MG63 (cell line): ENCODE measurements at regions not wholly inside any gene's neighbourhood (a gene's known extent, or its start where the extent isn't known, plus 50 kb on each side); places are given as distances from the start of the nearest gene placed in this dataset.
"Not testable (repeated sequence)": the region's sequence is repeated elsewhere in the genome, so short reads cannot be mapped to it uniquely, and the experiment has no call there.

ENCODE experiments used
- DNase-seq: peaks from one replicate; pipeline ENCODE4 v3.0.0-alpha.2; 2020
- H3K27me3 ChIP-seq: fragments of 250-450 bp; sonication (Bioruptor Pico); 2 replicates; pipeline ENCODE4 v1.5.1; 2020; ENCODE audit warnings: mild to moderate bottlenecking, moderate library complexity
- H3K36me3 ChIP-seq: fragments of 250-450 bp; sonication (Bioruptor Pico); 2 replicates; pipeline ENCODE4 v1.5.1; 2020; ENCODE audit warnings: mild to moderate bottlenecking, moderate library complexity
- H3K4me3 ChIP-seq: fragments of 250-450 bp; sonication (Bioruptor Pico); 2 replicates; pipeline ENCODE4 v1.5.1; 2020; ENCODE audit warnings: mild to moderate bottlenecking, moderate library complexity
- H3K9me3 ChIP-seq: fragments of 250-450 bp; sonication (Bioruptor Pico); 2 replicates; pipeline ENCODE4 v1.5.1; 2020; ENCODE audit warnings: mild to moderate bottlenecking, moderate library complexity

DNA sequence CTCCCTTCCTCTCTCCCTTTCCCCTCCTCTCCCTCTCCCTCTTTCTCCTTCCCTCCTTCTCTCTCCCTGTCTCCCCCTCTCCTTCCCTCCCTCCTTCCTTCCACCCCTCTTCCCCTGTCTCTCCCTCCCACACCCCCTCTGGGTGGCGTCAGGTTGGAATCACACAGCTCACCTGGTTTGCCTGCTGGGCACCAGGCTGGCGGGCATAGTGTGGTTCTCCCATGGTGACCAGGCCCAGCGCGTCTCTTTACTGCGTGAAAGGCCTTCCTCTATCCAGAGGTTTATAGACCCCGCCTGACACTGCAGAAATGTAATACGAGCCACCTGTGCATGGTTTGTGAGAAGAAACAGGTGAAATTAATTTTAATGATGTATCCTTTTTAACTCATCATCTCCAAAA is 76.2 kb downstream of the MRPL36 start:
- DNase-seq = no peak

DNA sequence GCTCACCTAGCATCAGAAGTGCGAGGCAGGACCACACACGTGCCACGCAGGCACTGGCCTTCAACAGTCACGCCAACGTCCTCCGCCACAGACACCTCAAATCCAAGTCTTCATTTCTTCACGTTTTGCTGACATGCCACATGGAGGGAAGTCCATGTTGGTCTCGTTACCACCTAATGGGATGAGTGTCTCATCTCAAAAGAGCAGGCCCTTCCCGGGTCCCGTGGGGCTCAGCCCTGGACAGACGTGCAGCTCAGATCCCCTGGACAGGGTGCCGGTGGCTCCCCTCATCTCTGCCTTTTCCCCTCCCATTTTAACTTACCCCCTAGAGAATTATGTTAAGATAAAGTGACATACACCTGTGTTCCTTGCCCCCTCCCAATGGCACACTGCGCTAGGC is 76.8 kb downstream of the MRPL36 start:
- H3K9me3 ChIP-seq = peaks cover 29% of the 10 kb centered on the region
- no peaks in the 10 kb centered on the region; the same call in 1 of the 2 replicates for H3K27me3 ChIP-seq
- no peak overlapping the region for H3K4me3 ChIP-seq
- H3K36me3 ChIP-seq = no peaks in the 10 kb centered on the region
- no peak for DNase-seq

More for the DNA sequence above, 76.2 kb downstream of the MRPL36 start:
- peaks cover 23% of the 10 kb centered on the region for H3K9me3 ChIP-seq
- H3K27me3 ChIP-seq = peaks cover 4% of the 10 kb centered on the region; the same call in 1 of the 2 replicates
- no peaks in the 10 kb centered on the region for H3K36me3 ChIP-seq
- H3K4me3 ChIP-seq = no peak overlapping the region

DNA sequence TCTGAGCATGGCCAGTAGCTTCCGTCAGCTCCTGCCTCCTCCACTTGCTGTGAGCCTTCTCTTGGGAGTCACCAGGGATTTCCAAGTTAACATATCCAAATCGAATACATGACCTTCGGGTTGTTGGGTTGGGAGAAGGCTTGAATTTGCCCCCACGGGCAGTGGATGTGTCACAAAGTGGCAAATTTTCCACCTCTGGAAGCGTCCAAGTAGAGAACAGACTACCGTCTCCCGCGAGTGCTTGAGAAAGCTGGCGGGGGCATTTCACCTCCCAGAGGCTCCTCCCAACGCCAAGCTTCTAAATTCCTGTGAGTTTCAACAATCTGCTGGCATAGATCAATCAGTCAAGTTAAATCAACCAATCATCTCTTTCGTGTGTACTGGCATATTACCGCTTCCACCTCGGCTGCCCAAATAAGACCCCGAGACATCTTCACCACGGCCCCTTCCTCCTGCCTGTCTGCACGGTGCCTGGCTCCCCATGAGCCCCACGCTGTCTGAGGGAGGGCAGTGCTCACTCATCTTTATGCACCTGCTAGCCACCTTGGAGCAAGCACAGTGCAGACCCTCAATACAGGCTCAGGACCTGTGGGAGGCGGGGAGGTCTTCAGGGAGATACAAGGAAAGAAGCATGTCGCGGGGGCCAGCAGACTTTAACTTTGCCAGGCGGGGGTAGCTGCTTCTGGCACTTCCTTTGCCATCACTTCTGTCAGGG is 79.1 kb downstream of the MRPL36 start:
- Histone ChIP-seq H3K4me3 (no peak overlapping the region), H3K9me3 (peaks cover 36% of the 10 kb centered on the region), H3K36me3 (no peaks in the 10 kb centered on the region), H3K27me3 (no peaks in the 10 kb centered on the region; the same call in 1 of the 2 replicates)
- no peak for DNase-seq

DNA sequence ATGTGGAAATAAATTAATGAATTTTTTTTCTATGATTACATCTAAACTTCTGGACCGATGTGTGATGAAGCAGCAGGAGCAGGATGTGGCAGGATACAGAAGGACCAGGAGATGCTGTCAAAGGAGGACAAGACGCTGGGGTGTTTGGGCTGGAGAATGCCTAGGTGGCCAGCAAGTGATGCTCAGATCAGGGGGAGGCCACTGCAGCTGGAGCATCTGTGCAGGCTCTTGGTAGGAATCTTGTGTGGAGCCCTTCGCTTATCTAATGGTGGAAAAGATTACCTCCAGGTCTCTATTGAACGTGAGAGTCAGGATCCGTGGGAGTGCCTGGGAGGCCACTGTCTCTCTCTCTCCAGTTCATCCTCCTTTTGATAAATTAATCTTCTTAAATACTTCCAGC is 79.8 kb downstream of the MRPL36 start:
- Histone ChIP-seq H3K4me3 (no peak overlapping the region), H3K9me3 (peaks cover 36% of the 10 kb centered on the region), H3K36me3 (no peaks in the 10 kb centered on the region), H3K27me3 (no peaks in the 10 kb centered on the region)
- DNase-seq = no peak

DNA sequence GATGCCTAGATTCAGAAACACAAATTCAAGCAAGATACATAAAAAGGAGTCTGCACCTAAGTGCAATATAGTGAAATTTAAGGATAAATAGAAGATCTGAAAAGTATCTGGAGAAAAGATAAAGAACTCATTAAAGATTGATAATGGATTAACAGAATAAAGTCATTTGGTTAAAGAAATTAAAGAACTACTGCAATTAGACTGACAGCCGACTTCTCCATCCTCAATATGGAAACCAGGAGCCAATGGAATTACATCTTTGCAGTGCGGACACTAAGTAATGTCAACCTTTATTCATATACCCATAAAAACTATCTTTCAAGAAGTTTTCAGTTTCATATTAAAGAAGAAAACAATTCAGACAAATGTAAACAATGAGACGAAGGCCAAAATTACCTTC is 81.0 kb downstream of the MRPL36 start:
- no peaks in the 10 kb centered on the region for H3K36me3 ChIP-seq
- no peak overlapping the region for H3K4me3 ChIP-seq
- no peak for DNase-seq
- H3K27me3 ChIP-seq = no peaks in the 10 kb centered on the region
- peaks cover 36% of the 10 kb centered on the region for H3K9me3 ChIP-seq

DNA sequence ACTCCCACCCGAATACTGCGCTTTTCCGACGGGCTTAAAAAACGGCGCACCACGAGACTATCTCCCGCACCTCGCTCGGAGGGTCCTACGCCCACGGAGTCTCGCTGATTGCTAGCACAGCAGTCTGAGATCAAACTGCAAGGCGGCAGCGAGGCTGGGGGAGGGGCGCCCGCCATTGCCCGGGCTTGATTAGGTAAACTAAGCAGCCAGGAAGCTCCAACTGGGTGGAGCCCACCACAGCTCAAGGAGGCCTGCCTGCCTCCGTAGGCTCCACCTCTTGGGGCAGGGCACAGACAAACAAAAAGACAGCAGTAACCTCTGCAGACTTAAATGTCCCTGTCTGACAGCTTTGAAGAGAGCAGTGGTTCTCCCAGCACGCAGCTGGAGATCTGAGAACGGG is 89.5 kb downstream of the MRPL36 start:
- H3K27me3 ChIP-seq, H3K36me3 ChIP-seq, H3K9me3 ChIP-seq, DNase-seq, H3K4me3 ChIP-seq: not testable (repeated sequence)

DNA sequence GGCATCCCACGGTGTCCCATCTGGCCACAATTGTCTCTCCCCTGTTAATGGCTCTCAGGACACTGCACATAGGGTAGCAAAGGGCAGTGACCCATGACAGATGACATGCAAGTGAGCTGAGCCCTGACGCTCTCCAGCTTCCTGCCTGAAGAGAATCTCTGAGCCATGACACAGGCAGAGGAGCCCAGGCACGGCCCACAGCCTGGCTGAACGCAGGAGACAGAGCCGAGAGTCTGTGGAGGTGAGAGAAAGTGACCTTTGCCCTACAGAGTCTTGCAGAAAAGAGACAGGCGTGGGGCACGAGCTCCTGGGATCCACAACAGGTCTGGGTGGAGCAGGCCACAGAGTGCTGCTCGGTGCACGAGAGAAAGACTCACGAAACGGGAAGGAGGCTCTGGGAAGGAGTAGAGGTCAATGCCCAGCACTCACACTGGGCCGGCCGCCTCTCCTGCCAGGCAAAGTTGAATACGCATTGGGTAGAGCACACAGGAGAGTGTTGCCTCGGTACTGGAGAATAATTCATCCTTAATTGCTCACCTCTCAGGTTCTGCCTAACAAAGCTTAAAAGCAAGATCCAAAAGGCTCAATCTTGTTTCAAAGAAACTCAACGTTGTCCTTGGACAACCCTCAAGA is 90.3 kb downstream of the MRPL36 start:
- no peak overlapping the region for H3K4me3 ChIP-seq
- H3K27me3 ChIP-seq = peaks cover 6% of the 10 kb centered on the region; the same call in 1 of the 2 replicates
- H3K9me3 ChIP-seq = peaks cover 9% of the 10 kb centered on the region
- DNase-seq = no peak
- H3K36me3 ChIP-seq = no peaks in the 10 kb centered on the region

GRCh38 chr5:1708592-1709141 is 91.0 kb downstream of the MRPL36 start:
- Histone ChIP-seq H3K27me3 (peaks cover 6% of the 10 kb centered on the region; the same call in 1 of the 2 replicates), H3K36me3 (no peaks in the 10 kb centered on the region), H3K4me3 (no peak overlapping the region), H3K9me3 (peaks cover 9% of the 10 kb centered on the region)
- no peak for DNase-seq

DNA sequence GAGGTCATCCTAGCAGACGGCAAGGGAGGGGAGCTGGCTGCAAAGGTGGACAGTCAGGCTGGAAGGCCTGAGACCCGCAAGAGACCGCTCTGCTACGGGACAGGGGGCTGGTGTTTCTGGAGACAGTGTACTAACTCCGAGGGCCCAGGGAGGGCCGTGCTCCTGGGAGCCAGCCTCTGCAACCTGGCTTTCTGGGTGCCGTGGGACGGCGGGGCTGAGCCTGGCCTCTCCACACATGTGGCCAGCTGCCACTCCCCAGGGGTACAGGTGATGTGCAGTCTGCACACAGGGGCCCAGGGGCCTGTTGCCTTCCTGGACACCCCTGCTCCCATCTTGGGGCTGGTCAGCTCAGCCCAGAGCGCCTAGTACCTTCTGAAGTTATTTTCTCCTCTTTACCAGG is 92.2 kb downstream of the MRPL36 start:
- Histone ChIP-seq H3K27me3 (peaks cover 6% of the 10 kb centered on the region; the same call in 1 of the 2 replicates), H3K9me3 (peaks cover 9% of the 10 kb centered on the region), H3K4me3 (no peak overlapping the region), H3K36me3 (no peaks in the 10 kb centered on the region)
- no peak for DNase-seq

- Histone ChIP-seq H3K27me3 (peaks cover 6% of the 10 kb centered on the region; the same call in 1 of the 2 replicates), H3K9me3 (peaks cover 5% of the 10 kb centered on the region), H3K36me3 (no peaks in the 10 kb centered on the region), H3K4me3 (no peak overlapping the region)
- DNase-seq = no peak
Observed at GRCh38 chr5:1706428-1706827, 93.2 kb downstream of the MRPL36 start.

GRCh38 chr5:1706021-1706420 is 93.6 kb downstream of the MRPL36 start:
- H3K9me3 ChIP-seq = peaks cover 2% of the 10 kb centered on the region; the same call in 1 of the 2 replicates
- peaks cover 6% of the 10 kb centered on the region; the same call in 1 of the 2 replicates for H3K27me3 ChIP-seq
- H3K36me3 ChIP-seq = no peaks in the 10 kb centered on the region
- H3K4me3 ChIP-seq = no peak overlapping the region
- DNase-seq = no peak

DNA sequence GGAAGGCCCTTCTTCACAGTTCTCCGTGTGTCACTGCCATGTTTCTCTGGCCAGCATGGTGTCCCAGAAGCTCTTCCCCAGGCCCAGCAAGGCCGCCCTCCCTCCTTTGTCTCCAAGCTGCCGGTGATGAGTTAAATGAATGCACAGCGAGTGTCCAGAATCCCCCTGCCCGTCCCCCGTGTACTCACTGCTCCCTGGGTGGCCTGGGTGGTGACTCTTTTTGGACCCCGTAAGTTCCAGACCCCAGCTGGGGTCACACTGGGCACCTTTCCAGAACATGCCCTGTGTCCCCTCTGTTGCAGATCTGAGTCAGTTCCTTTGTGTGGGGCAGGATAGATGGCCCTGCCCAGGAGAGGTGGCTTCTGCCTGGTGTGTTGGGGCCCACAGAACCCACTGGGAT is 95.0 kb downstream of the MRPL36 start:
- Histone ChIP-seq H3K27me3 (peaks cover 7% of the 10 kb centered on the region; the same call in 1 of the 2 replicates), H3K4me3 (no peak overlapping the region)
- no peak for DNase-seq

GRCh38 chr5:1704266-1704665 is 95.4 kb downstream of the MRPL36 start:
- Histone ChIP-seq H3K9me3 (peaks cover 4% of the 10 kb centered on the region), H3K4me3 (no peak overlapping the region), H3K36me3 (no peaks in the 10 kb centered on the region), H3K27me3 (peaks cover 9% of the 10 kb centered on the region; the same call in 1 of the 2 replicates)
- no peak for DNase-seq

More for the DNA sequence above, 95.0 kb downstream of the MRPL36 start:
- Histone ChIP-seq H3K9me3 (peaks cover 2% of the 10 kb centered on the region), H3K36me3 (no peaks in the 10 kb centered on the region)

DNA sequence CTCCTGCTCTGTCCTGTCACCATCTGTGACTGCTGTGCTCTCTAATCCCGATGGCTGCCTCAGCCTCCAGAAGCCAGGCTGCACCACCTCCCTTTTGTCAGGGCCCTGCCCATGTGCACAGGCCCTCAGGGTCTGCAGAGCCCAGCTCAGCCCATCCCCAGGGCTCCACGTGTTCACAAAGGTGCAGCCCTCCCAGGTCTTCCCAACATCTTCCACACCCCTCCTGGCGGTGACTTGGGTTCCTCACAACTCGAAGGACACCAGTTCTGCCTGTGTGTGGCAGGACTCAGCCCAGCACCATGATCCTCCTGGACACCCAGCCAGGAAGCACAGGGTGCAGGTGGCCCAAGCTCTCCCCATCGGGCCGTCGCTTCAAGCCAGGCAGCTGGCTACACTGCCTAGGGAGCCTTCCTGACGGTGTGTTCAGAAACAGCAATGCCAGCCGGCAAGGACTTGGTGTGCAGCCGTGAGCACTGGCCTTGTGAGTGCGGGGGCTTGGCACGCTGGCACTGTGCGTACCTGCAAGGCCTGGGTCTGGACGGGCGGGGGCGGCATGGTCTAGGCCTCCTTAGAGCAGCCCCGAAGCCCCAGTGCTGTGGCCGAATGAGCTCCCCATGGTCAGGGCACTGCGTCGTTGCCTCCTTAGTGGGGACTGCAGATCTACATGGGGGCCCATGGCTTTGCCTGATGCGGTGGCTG is 96.1 kb downstream of the MRPL36 start:
- H3K9me3 ChIP-seq = peaks cover 4% of the 10 kb centered on the region
- H3K27me3 ChIP-seq = peaks cover 11% of the 10 kb centered on the region; the same call in 1 of the 2 replicates
- no peak for DNase-seq
- H3K4me3 ChIP-seq = no peak overlapping the region
- no peaks in the 10 kb centered on the region for H3K36me3 ChIP-seq

DNA sequence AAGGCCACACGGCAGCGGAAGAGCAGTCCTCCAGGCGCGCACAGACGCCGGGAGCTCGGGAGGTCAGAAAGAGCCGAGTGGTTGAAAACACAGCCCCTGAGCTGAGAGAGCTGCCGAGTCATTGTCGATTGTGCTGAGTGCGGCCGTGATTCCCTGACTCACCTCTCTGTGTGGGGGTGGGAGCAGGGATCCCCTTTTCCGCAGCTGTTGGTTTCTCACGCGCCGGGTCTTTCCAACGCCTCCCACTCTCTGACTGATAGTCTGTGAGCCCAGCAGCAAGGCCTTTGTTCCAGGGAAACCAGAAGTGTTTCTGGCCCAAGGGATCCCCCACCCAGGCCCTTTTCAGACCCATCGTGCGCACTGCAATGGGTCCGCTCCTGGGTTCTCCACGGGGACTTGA is 97.3 kb downstream of the MRPL36 start:
- Histone ChIP-seq H3K9me3 (peaks cover 4% of the 10 kb centered on the region), H3K27me3 (peaks cover 23% of the 10 kb centered on the region), H3K4me3 (no peak overlapping the region), H3K36me3 (no peaks in the 10 kb centered on the region)
- no peak for DNase-seq

- Histone ChIP-seq H3K4me3 (no peak overlapping the region), H3K9me3 (peaks cover 4% of the 10 kb centered on the region), H3K36me3 (no peaks in the 10 kb centered on the region), H3K27me3 (peaks cover 26% of the 10 kb centered on the region)
- DNase-seq = no peak
Observed at GRCh38 chr5:1701884-1702283, 97.8 kb downstream of the MRPL36 start.
